Loucy (cell line): ENCODE measurements at regions not wholly inside any gene's neighbourhood (a gene's known extent, or its start where the extent isn't known, plus 50 kb on each side); places are given as distances from the start of the nearest gene placed in this dataset.

ENCODE experiments used
- CTCF ChIP-seq: fragments of 200-600 bp; sonication (generic); conservative IDR thresholded peaks from 2 replicates; pipeline ENCODE4 v1.5.1; 2014; ENCODE audit warnings: mild to moderate bottlenecking, antibody characterized with exemption, low read length
- EZH2phosphoT487 ChIP-seq: fragments of 200-600 bp; IDR thresholded peaks from 2 replicates; pipeline ENCODE4 v1.6.1; 2018; ENCODE audit warnings: antibody characterized with exemption, mild to moderate bottlenecking, moderate library complexity, borderline replicate concordance

- TF ChIP-seq CTCF (no peak), EZH2phosphoT487 (no peak)
These were observed 277.4 kb upstream of the GRIA3 start for GRCh38 chrX:122906726-122907125.
